WTC11 (cell line): ENCODE measurements at regions not wholly inside any gene's neighbourhood (a gene's known extent, or its start where the extent isn't known, plus 50 kb on each side); places are given as distances from the start of the nearest gene placed in this dataset.

Experiments used
- ATAC-seq: fragments of 200-7000 bp; cut with Tn5 transposase; 2 replicates; pipeline ENCODE4 v1.10.0; 2021; ENCODE audit warnings: mild to moderate bottlenecking, moderate library complexity
- CTCF ChIA-PET: fragments of 300-600 bp; sonication (Branson Sonifier 250); formaldehyde crosslinking; loops from one replicate; lab custom pipeline; 2021; ENCODE audit warnings: antibody characterized with exemption; lab: Charles Lee
- POLR2A ChIA-PET: fragments of 350-600 bp; sonication (Branson Sonifier 250); formaldehyde crosslinking; loops from one replicate; lab custom pipeline; 2021; ENCODE audit warnings: antibody characterized with exemption; lab: Charles Lee
- DNase-seq: peaks from one replicate; pipeline ENCODE4 v3.0.0; 2021; ENCODE audit warnings: low spot score
- H3K27ac Mint-ChIP-seq: 2 replicates; pipeline ENCODE4 v1.8.0; 2021; ENCODE audit warnings: mixed read lengths
- H3K27me3 Mint-ChIP-seq: 2 replicates; pipeline ENCODE4 v1.8.0; 2021; ENCODE audit warnings: low read depth, mild to moderate bottlenecking, moderate library complexity, mixed read lengths
- H3K36me3 Mint-ChIP-seq: 2 replicates; pipeline ENCODE4 v1.8.0; 2021; ENCODE audit warnings: mixed read lengths
- H3K4me1 Mint-ChIP-seq: 2 replicates; pipeline ENCODE4 v1.8.0; 2022; ENCODE audit warnings: mixed read lengths
- H3K4me3 Mint-ChIP-seq: 2 replicates; pipeline ENCODE4 v1.8.0; 2021; ENCODE audit warnings: mild to moderate bottlenecking, moderate library complexity, mixed read lengths
- H3K9me3 Mint-ChIP-seq: 2 replicates; pipeline ENCODE4 v1.8.0; 2021; ENCODE audit warnings: mixed read lengths
- ATF2 ChIP-seq: sonication (generic); formaldehyde crosslinking; IDR thresholded peaks from 2 replicates; pipeline ENCODE4 v1.8.1; 2022; ENCODE audit warnings: low read depth, missing genetic modification reagents, borderline replicate concordance
- CDX4 ChIP-seq: fragments of 250-450 bp; sonication (Bioruptor Pico); IDR thresholded peaks from 2 replicates; pipeline ENCODE4 v1.9.0; 2021; ENCODE audit warnings: moderate library complexity, mild to moderate bottlenecking, inconsistent platforms, borderline replicate concordance
- FOXK1 ChIP-seq: sonication (generic); formaldehyde crosslinking; IDR thresholded peaks from 2 replicates; pipeline ENCODE4 v1.8.0; 2022; ENCODE audit warnings: mild to moderate bottlenecking, moderate library complexity, missing genetic modification reagents
- NFATC4 ChIP-seq: fragments of 250-450 bp; sonication (Bioruptor Pico); IDR thresholded peaks from 2 replicates; pipeline ENCODE4 v1.9.0; 2021; ENCODE audit warnings: mild to moderate bottlenecking
- NR3C1 ChIP-seq: sonication (generic); formaldehyde crosslinking; conservative IDR thresholded peaks from 2 replicates; pipeline ENCODE4 v1.8.1; 2023; ENCODE audit warnings: low read depth, mild to moderate bottlenecking, missing genetic modification reagents
- PREB ChIP-seq: sonication (generic); formaldehyde crosslinking; IDR thresholded peaks from 2 replicates; pipeline ENCODE4 v1.8.1; 2022; ENCODE audit warnings: mild to moderate bottlenecking, missing genetic modification reagents, moderate library complexity, borderline replicate concordance
- SOX15 ChIP-seq: fragments of 250-450 bp; sonication (Bioruptor Pico); IDR thresholded peaks from 2 replicates; pipeline ENCODE4 v1.9.0; 2021; ENCODE audit warnings: mild to moderate bottlenecking
- TEAD1 ChIP-seq: sonication (generic); formaldehyde crosslinking; IDR thresholded peaks from 2 replicates; pipeline ENCODE4 v1.8.0; 2022; ENCODE audit warnings: mild to moderate bottlenecking, missing genetic modification reagents
- USF1 ChIP-seq: sonication (generic); formaldehyde crosslinking; IDR thresholded peaks from 2 replicates; pipeline ENCODE4 v1.8.0; 2022; ENCODE audit warnings: mild to moderate bottlenecking, missing genetic modification reagents
- ZBTB21 ChIP-seq: sonication (generic); formaldehyde crosslinking; IDR thresholded peaks from 2 replicates; pipeline ENCODE4 v1.8.1; 2023; ENCODE audit warnings: mild to moderate bottlenecking, missing genetic modification reagents, borderline replicate concordance
- ZBTB43 ChIP-seq: sonication (generic); formaldehyde crosslinking; IDR thresholded peaks from 2 replicates; pipeline ENCODE4 v1.8.1; 2023; ENCODE audit warnings: mild to moderate bottlenecking, missing genetic modification reagents
- ZNF263 ChIP-seq: sonication (generic); formaldehyde crosslinking; IDR thresholded peaks from 2 replicates; pipeline ENCODE4 v1.8.1; 2022; ENCODE audit warnings: low read depth, mild to moderate bottlenecking, moderate library complexity, missing genetic modification reagents
- ZNF671 ChIP-seq: fragments of 250-450 bp; sonication (Bioruptor Pico); IDR thresholded peaks from 2 replicates; pipeline ENCODE4 v1.8.0; 2021; ENCODE audit warnings: mild to moderate bottlenecking

- CTCF ChIA-PET = interaction anchor here (2.9 kb wide), 1 partner anchor 10 kb away, joined by 15 read pairs; no protein-coding TSS in a partner anchor
- no peaks in the 10 kb centered on the region for H3K27me3 Mint-ChIP-seq
- DNase-seq (no peak), ATAC-seq (no peak)
- H3K4me3 Mint-ChIP-seq = no peak overlapping the region
- H3K4me1 Mint-ChIP-seq = peaks cover 16% of the 10 kb centered on the region
- TF ChIP-seq TEAD1 (CRISPR knock-in tag) = no peak
- TF ChIP-seq ZBTB43 (CRISPR knock-in tag) = no peak
- TF ChIP-seq SOX15 (CRISPR knock-in tag) = no peak
- TF ChIP-seq PREB (CRISPR knock-in tag) = no peak
- no peak for TF ChIP-seq ZBTB21 (CRISPR knock-in tag)
- TF ChIP-seq ZNF671 (CRISPR knock-in tag) = no peak
- H3K27ac Mint-ChIP-seq = no peak overlapping the region
- peaks cover 9% of the 10 kb centered on the region for H3K9me3 Mint-ChIP-seq
- POLR2A ChIA-PET = no interaction called here
- no peaks in the 10 kb centered on the region for H3K36me3 Mint-ChIP-seq
Observed at GRCh38 chr1:224061436-224061835, 52.5 kb upstream of the FBXO28 start.

GRCh38 chr1:224059897-224060427, 53.9 kb upstream of the FBXO28 start:
- H3K4me1 Mint-ChIP-seq = peaks cover 16% of the 10 kb centered on the region
- no peaks in the 10 kb centered on the region for H3K27me3 Mint-ChIP-seq
- DNase-seq (no peak), ATAC-seq (no peak)
- H3K4me3 Mint-ChIP-seq = no peak overlapping the region
- H3K36me3 Mint-ChIP-seq = no peaks in the 10 kb centered on the region
- H3K27ac Mint-ChIP-seq = no peak overlapping the region
- POLR2A ChIA-PET = no interaction called here
- CTCF ChIA-PET = interaction anchor here (2.9 kb wide), 1 partner anchor 9 kb away, joined by 15 read pairs; no protein-coding TSS in a partner anchor
- peaks cover 10% of the 10 kb centered on the region for H3K9me3 Mint-ChIP-seq
- TF ChIP-seq USF1 (CRISPR knock-in tag) = no peak
- no peak for TF ChIP-seq ZNF263 (CRISPR knock-in tag)
- TF ChIP-seq FOXK1 = no peak
- no peak for TF ChIP-seq CDX4 (CRISPR knock-in tag)

GRCh38 chr1:224058303-224058702, 55.6 kb upstream of the FBXO28 start:
- peaks cover 2% of the 10 kb centered on the region for H3K36me3 Mint-ChIP-seq
- H3K27ac Mint-ChIP-seq = no peak overlapping the region
- no peak for TF ChIP-seq ATF2
- TF ChIP-seq NFATC4 (CRISPR knock-in tag) = no peak
- no peak for TF ChIP-seq NR3C1 (CRISPR knock-in tag)
- ChIA-PET POLR2A (no interaction called here), CTCF (no interaction called here)
- no peaks in the 10 kb centered on the region for H3K27me3 Mint-ChIP-seq
- DNase-seq = no peak
- no peak overlapping the region for H3K4me3 Mint-ChIP-seq
- ATAC-seq = no peak
- peaks cover 4% of the 10 kb centered on the region for H3K4me1 Mint-ChIP-seq
- peaks cover 23% of the 10 kb centered on the region for H3K9me3 Mint-ChIP-seq
